HEK293 (cell line): ENCODE measurements at regions not wholly inside any gene's neighbourhood (a gene's known extent, or its start where the extent isn't known, plus 50 kb on each side); places are given as distances from the start of the nearest gene placed in this dataset.

Source experiments
- CTCF ChIA-PET: fragments of 350-600 bp; formaldehyde crosslinking; extraction: SDS; loops from one replicate; lab custom pipeline; 2021; ENCODE audit warnings: antibody characterized with exemption; lab: Yijun Ruan, JAX
- POLR2A ChIA-PET: fragments of 300-600 bp; formaldehyde crosslinking; extraction: SDS; loops from one replicate; lab custom pipeline; 2020; ENCODE audit warnings: antibody characterized with exemption, inconsistent platforms; lab: Yijun Ruan, JAX
- H3K27ac ChIP-seq: fragments of 200-500 bp; sonication (Bioruptor generic); 2 replicates; pipeline ENCODE4 v1.5.1; 2014; ENCODE audit warnings: low read depth, low read length, control low read depth, inconsistent platforms; ENCODE audit errors: extremely low read depth
- H3K36me3 ChIP-seq, 2 experiments: fragments of 200-500 bp in 1 of 2; sonication (Bioruptor generic) in 1 of 2; 1 replicate in 1 of 2; 2 replicates in 1 of 2; pipeline ENCODE4 v1.5.1; 2014 to 2017; ENCODE audit warnings: inconsistent platforms in 2 of 2, low read length in 2 of 2; ENCODE audit not compliant: control insufficient read depth in 2 of 2, insufficient read depth in 1 of 2
- H3K4me1 ChIP-seq: fragments of 200-500 bp; sonication (Bioruptor generic); 2 replicates; pipeline ENCODE4 v1.5.1; 2014; ENCODE audit warnings: mild to moderate bottlenecking, low read length, inconsistent platforms; ENCODE audit not compliant: control insufficient read depth, insufficient read depth
- H3K4me3 ChIP-seq: 2 replicates; pipeline ENCODE4 v1.5.1; 2011; ENCODE audit warnings: low read depth, mild to moderate bottlenecking, control low read depth, low read length, moderate library complexity
- H3K9me3 ChIP-seq: fragments of 200-500 bp; sonication (Bioruptor generic); 2 replicates; pipeline ENCODE4 v1.5.1; 2014; ENCODE audit warnings: low read depth, low read length, inconsistent platforms; ENCODE audit not compliant: control insufficient read depth, insufficient read depth
- GLI4 ChIP-seq: fragments of 450-650 bp; formaldehyde crosslinking; IDR thresholded peaks from 2 replicates; pipeline ENCODE4 v1.5.1; 2016; ENCODE audit warnings: missing biosample characterization, missing genetic modification characterization
- GLIS2 ChIP-seq: fragments of 450-650 bp; formaldehyde crosslinking; IDR thresholded peaks from 2 replicates; pipeline ENCODE4 v1.5.1; 2016; ENCODE audit warnings: missing biosample characterization, missing genetic modification characterization
- IKZF3 ChIP-seq: fragments of 450-650 bp; IDR thresholded peaks from 2 replicates; pipeline ENCODE4 v1.5.0; 2018; ENCODE audit warnings: missing biosample characterization, mild to moderate bottlenecking, missing genetic modification characterization, moderate library complexity
- OSR2 ChIP-seq: fragments of 450-650 bp; formaldehyde crosslinking; IDR thresholded peaks from 2 replicates; pipeline ENCODE4 v1.5.1; 2016; ENCODE audit warnings: missing biosample characterization, missing genetic modification characterization
- SALL2 ChIP-seq: fragments of 450-650 bp; formaldehyde crosslinking; IDR thresholded peaks from 2 replicates; pipeline ENCODE4 v1.5.0; 2017; ENCODE audit warnings: missing biosample characterization, mild to moderate bottlenecking, missing genetic modification characterization, borderline replicate concordance
- WT1 ChIP-seq: fragments of 450-650 bp; formaldehyde crosslinking; IDR thresholded peaks from 2 replicates; pipeline ENCODE4 v1.5.1; 2016; ENCODE audit warnings: missing biosample characterization, missing genetic modification characterization
- ZBTB17 ChIP-seq: fragments of 450-650 bp; formaldehyde crosslinking; IDR thresholded peaks from 2 replicates; pipeline ENCODE4 v1.5.1; 2016; ENCODE audit warnings: missing biosample characterization, missing genetic modification characterization
- ZFP37 ChIP-seq: fragments of 450-650 bp; formaldehyde crosslinking; IDR thresholded peaks from 2 replicates; pipeline ENCODE4 v1.5.1; 2016; ENCODE audit warnings: missing biosample characterization, missing genetic modification characterization
- ZNF280D ChIP-seq: fragments of 450-650 bp; formaldehyde crosslinking; IDR thresholded peaks from 2 replicates; pipeline ENCODE4 v1.5.1; 2016; ENCODE audit warnings: missing biosample characterization, missing genetic modification characterization
- ZNF292 ChIP-seq: fragments of 450-650 bp; formaldehyde crosslinking; IDR thresholded peaks from 2 replicates; pipeline ENCODE4 v1.5.1; 2016; ENCODE audit warnings: low read depth, missing biosample characterization, missing genetic modification characterization, borderline replicate concordance
- ZNF366 ChIP-seq: fragments of 450-650 bp; formaldehyde crosslinking; conservative IDR thresholded peaks from 2 replicates; pipeline ENCODE4 v1.5.1; 2016; ENCODE audit warnings: missing biosample characterization, missing genetic modification characterization
- ZNF416 ChIP-seq: fragments of 450-650 bp; formaldehyde crosslinking; IDR thresholded peaks from 2 replicates; pipeline ENCODE4 v1.5.1; 2016; ENCODE audit warnings: missing biosample characterization, missing genetic modification characterization
- ZNF530 ChIP-seq: fragments of 450-650 bp; formaldehyde crosslinking; IDR thresholded peaks from 2 replicates; pipeline ENCODE4 v1.5.1; 2016; ENCODE audit warnings: low read depth, missing biosample characterization, missing genetic modification characterization
- ZNF777 ChIP-seq: fragments of 450-650 bp; formaldehyde crosslinking; IDR thresholded peaks from 2 replicates; pipeline ENCODE4 v1.5.1; 2017; ENCODE audit warnings: missing biosample characterization, missing genetic modification characterization, borderline replicate concordance
- ZSCAN23 ChIP-seq: fragments of 450-650 bp; formaldehyde crosslinking; IDR thresholded peaks from 2 replicates; pipeline ENCODE4 v1.5.1; 2016; ENCODE audit warnings: missing biosample characterization, missing genetic modification characterization
- ZSCAN4 ChIP-seq: fragments of 450-650 bp; formaldehyde crosslinking; IDR thresholded peaks from 2 replicates; pipeline ENCODE4 v1.5.1; 2017; ENCODE audit warnings: missing biosample characterization, missing genetic modification characterization
- TF ChIP-seq, protein P1 (sequence below): fragments of 450-650 bp; formaldehyde crosslinking; IDR thresholded peaks from 2 replicates; pipeline ENCODE4 v1.5.1; 2016; ENCODE audit warnings: missing biosample characterization, missing genetic modification characterization, borderline replicate concordance
- TF ChIP-seq, protein P2 (sequence below): fragments of 450-650 bp; formaldehyde crosslinking; IDR thresholded peaks from 2 replicates; pipeline ENCODE4 v1.5.1; 2017; ENCODE audit warnings: missing biosample characterization, missing genetic modification characterization
- TF ChIP-seq, protein P3 (sequence below): fragments of 450-650 bp; formaldehyde crosslinking; IDR thresholded peaks from 2 replicates; pipeline ENCODE4 v1.5.1; 2016; ENCODE audit warnings: missing biosample characterization, missing genetic modification characterization, borderline replicate concordance

DNA sequence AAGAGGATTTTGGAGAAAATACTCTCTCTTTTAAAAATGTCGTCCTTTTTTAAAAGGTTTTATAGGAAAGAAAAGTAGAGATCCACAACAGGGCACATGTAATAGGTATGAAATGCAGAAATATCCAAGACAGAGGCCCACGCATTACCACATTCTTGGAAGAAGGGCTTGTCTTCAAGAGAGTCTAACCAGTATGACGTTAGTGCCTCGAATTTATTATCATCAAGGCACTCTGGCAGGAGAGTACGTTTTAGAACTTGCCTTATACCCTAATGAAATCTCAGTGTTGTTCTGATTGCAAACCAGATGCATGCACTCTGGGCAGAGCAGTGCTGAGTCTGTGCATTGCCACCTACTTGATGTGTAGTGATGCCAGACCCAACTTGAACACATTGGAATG is 342.6 kb upstream of the NFE2L3 start (continued):
- TF ChIP-seq, protein P1, sequence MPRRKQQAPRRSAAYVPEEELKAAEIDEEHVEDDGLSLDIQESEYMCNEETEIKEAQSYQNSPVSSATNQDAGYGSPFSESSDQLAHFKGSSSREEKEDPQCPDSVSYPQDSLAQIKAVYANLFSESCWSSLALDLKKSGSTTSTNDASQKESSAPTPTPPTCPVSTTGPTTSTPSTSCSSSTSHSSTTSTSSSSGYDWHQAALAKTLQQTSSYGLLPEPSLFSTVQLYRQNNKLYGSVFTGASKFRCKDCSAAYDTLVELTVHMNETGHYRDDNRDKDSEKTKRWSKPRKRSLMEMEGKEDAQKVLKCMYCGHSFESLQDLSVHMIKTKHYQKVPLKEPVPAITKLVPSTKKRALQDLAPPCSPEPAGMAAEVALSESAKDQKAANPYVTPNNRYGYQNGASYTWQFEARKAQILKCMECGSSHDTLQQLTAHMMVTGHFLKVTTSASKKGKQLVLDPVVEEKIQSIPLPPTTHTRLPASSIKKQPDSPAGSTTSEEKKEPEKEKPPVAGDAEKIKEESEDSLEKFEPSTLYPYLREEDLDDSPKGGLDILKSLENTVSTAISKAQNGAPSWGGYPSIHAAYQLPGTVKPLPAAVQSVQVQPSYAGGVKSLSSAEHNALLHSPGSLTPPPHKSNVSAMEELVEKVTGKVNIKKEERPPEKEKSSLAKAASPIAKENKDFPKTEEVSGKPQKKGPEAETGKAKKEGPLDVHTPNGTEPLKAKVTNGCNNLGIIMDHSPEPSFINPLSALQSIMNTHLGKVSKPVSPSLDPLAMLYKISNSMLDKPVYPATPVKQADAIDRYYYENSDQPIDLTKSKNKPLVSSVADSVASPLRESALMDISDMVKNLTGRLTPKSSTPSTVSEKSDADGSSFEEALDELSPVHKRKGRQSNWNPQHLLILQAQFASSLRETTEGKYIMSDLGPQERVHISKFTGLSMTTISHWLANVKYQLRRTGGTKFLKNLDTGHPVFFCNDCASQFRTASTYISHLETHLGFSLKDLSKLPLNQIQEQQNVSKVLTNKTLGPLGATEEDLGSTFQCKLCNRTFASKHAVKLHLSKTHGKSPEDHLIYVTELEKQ = no peak
- TF ChIP-seq, protein P2, sequence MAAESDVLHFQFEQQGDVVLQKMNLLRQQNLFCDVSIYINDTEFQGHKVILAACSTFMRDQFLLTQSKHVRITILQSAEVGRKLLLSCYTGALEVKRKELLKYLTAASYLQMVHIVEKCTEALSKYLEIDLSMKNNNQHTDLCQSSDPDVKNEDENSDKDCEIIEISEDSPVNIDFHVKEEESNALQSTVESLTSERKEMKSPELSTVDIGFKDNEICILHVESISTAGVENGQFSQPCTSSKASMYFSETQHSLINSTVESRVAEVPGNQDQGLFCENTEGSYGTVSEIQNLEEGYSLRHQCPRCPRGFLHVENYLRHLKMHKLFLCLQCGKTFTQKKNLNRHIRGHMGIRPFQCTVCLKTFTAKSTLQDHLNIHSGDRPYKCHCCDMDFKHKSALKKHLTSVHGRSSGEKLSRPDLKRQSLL (tag by site-specific recombination) = no peak
- TF ChIP-seq ZSCAN23 (tag by site-specific recombination) = no peak

GRCh38 chr7:25812086-25812850 is 339.7 kb upstream of the NFE2L3 start:
- H3K36me3 ChIP-seq = no peaks in the 10 kb centered on the region
- no peaks in the 10 kb centered on the region for H3K4me1 ChIP-seq
- H3K9me3 ChIP-seq = no peaks in the 10 kb centered on the region
- no peak overlapping the region for H3K4me3 ChIP-seq
- POLR2A ChIA-PET = no interaction called here
- CTCF ChIA-PET = interaction anchor here (0.6 kb wide), 1 partner anchor 368 kb away, joined by 4 read pairs; no protein-coding TSS in a partner anchor
- H3K27ac ChIP-seq = no peak overlapping the region
- TF ChIP-seq ZNF416 (tag by site-specific recombination) (no peak), ZNF280D (tag by site-specific recombination) (no peak), ZNF777 (no peak), ZNF366 (tag by site-specific recombination) (no peak), ZFP37 (no peak), ZSCAN4 (tag by site-specific recombination) (no peak), WT1 (tag by site-specific recombination) (no peak), SALL2 (tag by site-specific recombination) (no peak), ZNF292 (no peak), ZNF530 (tag by site-specific recombination) (no peak), GLI4 (tag by site-specific recombination) (no peak), ZBTB17 (no peak), OSR2 (tag by site-specific recombination) (no peak), GLIS2 (tag by site-specific recombination) (no peak), IKZF3 (tag by site-specific recombination) (no peak)
- TF ChIP-seq, protein P3, sequence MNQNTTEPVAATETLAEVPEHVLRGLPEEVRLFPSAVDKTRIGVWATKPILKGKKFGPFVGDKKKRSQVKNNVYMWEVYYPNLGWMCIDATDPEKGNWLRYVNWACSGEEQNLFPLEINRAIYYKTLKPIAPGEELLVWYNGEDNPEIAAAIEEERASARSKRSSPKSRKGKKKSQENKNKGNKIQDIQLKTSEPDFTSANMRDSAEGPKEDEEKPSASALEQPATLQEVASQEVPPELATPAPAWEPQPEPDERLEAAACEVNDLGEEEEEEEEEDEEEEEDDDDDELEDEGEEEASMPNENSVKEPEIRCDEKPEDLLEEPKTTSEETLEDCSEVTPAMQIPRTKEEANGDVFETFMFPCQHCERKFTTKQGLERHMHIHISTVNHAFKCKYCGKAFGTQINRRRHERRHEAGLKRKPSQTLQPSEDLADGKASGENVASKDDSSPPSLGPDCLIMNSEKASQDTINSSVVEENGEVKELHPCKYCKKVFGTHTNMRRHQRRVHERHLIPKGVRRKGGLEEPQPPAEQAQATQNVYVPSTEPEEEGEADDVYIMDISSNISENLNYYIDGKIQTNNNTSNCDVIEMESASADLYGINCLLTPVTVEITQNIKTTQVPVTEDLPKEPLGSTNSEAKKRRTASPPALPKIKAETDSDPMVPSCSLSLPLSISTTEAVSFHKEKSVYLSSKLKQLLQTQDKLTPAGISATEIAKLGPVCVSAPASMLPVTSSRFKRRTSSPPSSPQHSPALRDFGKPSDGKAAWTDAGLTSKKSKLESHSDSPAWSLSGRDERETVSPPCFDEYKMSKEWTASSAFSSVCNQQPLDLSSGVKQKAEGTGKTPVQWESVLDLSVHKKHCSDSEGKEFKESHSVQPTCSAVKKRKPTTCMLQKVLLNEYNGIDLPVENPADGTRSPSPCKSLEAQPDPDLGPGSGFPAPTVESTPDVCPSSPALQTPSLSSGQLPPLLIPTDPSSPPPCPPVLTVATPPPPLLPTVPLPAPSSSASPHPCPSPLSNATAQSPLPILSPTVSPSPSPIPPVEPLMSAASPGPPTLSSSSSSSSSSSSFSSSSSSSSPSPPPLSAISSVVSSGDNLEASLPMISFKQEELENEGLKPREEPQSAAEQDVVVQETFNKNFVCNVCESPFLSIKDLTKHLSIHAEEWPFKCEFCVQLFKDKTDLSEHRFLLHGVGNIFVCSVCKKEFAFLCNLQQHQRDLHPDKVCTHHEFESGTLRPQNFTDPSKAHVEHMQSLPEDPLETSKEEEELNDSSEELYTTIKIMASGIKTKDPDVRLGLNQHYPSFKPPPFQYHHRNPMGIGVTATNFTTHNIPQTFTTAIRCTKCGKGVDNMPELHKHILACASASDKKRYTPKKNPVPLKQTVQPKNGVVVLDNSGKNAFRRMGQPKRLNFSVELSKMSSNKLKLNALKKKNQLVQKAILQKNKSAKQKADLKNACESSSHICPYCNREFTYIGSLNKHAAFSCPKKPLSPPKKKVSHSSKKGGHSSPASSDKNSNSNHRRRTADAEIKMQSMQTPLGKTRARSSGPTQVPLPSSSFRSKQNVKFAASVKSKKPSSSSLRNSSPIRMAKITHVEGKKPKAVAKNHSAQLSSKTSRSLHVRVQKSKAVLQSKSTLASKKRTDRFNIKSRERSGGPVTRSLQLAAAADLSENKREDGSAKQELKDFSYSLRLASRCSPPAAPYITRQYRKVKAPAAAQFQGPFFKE (tag by site-specific recombination) = no peak
